Hematopoietic multipotent progenitor cell treated with erythropoietin and hydrocortisone succinate and interleukin-3 and kit ligand, for 8 days (in vitro differentiated cells): ENCODE measurements at regions not wholly inside any gene's neighbourhood (a gene's known extent, or its start where the extent isn't known, plus 50 kb on each side); places are given as distances from the start of the nearest gene placed in this dataset.

Experiments
- DNase-seq: peaks from one replicate; pipeline ENCODE4 v3.0.0-alpha.2; 2015

- DNase-seq: no peak
Measured at GRCh38 chr2:215765729-215766360, 247.5 kb downstream of the MREG start.

- peak; percentile 53 for DNase-seq
Measured at GRCh38 chr2:215764441-215765048, 248.8 kb downstream of the MREG start.

GRCh38 chr2:215760557-215760956, 252.8 kb downstream of the MREG start:
- DNase-seq: no peak

GRCh38 chr2:215760091-215760490, 253.3 kb downstream of the MREG start:
- no peak for DNase-seq

GRCh38 chr2:215758691-215759090, 254.7 kb downstream of the MREG start:
- DNase-seq: no peak

- no peak for DNase-seq
Measured at GRCh38 chr2:215756346-215756730, 257.0 kb downstream of the MREG start.

GRCh38 chr2:215755641-215756345, 257.6 kb downstream of the MREG start:
- DNase-seq: no peak

GRCh38 chr2:215754546-215754945, 258.8 kb downstream of the MREG start:
- no peak for DNase-seq

- no peak for DNase-seq
Measured at GRCh38 chr2:215753808-215754207, 259.5 kb downstream of the MREG start.

- no peak for DNase-seq
Measured at GRCh38 chr2:215752991-215753390, 260.4 kb downstream of the MREG start.

GRCh38 chr2:215752436-215752835, 260.9 kb downstream of the MREG start:
- DNase-seq: no peak

GRCh38 chr2:215751911-215752272, 261.5 kb downstream of the MREG start:
- no peak for DNase-seq

- DNase-seq: no peak
Measured at GRCh38 chr2:215751200-215751910, 262.0 kb downstream of the MREG start.

- DNase-seq: no peak
Measured at GRCh38 chr2:215750763-215751162, 262.6 kb downstream of the MREG start.

GRCh38 chr2:215749092-215749957, 264.0 kb downstream of the MREG start:
- DNase-seq: no peak

GRCh38 chr2:215748446-215748845, 264.9 kb downstream of the MREG start:
- DNase-seq: no peak

GRCh38 chr2:215746887-215747615, 266.3 kb downstream of the MREG start:
- DNase-seq: no peak

- no peak for DNase-seq
Measured at GRCh38 chr2:215746226-215746886, 267.0 kb downstream of the MREG start.

GRCh38 chr2:215745331-215745730, 268.0 kb downstream of the MREG start:
- DNase-seq: no peak

GRCh38 chr2:215744514-215744913, 268.8 kb downstream of the MREG start:
- no peak for DNase-seq

GRCh38 chr2:215743066-215743465, 270.3 kb downstream of the MREG start:
- DNase-seq: no peak

GRCh38 chr2:215742021-215742420, 271.3 kb downstream of the MREG start:
- no peak for DNase-seq
